Lower lobe of right lung (tissue), 2 donors: ENCODE measurements at regions not wholly inside any gene's neighbourhood (a gene's known extent, or its start where the extent isn't known, plus 50 kb on each side); places are given as distances from the start of the nearest gene placed in this dataset.

Experiments used
- ATAC-seq, 2 donors: fragments of 200-7000 bp; cut with Tn5 transposase; one replicate each; pipeline ENCODE4 v1.9.1; 2020 to 2022; ENCODE audit warnings: mild to moderate bottlenecking in 2 of 2, moderate library complexity in 2 of 2
- DNase-seq: peaks from one replicate; pipeline ENCODE4 v3.0.0-alpha.2; 2020
- H3K27ac ChIP-seq: fragments of 200-600 bp; one replicate; pipeline ENCODE4 v1.8.0; 2022
- H3K27me3 ChIP-seq: fragments of 200-600 bp; one replicate; pipeline ENCODE4 v1.8.0; 2022; ENCODE audit warnings: low read depth
- H3K36me3 ChIP-seq: fragments of 200-600 bp; one replicate; pipeline ENCODE4 v1.8.0; 2022; ENCODE audit warnings: mild to moderate bottlenecking
- H3K4me1 ChIP-seq: fragments of 200-600 bp; one replicate; pipeline ENCODE4 v1.8.0; 2022
- H3K4me3 ChIP-seq: fragments of 200-600 bp; one replicate; pipeline ENCODE4 v1.8.0; 2022; ENCODE audit warnings: mild to moderate bottlenecking
- H3K9me3 ChIP-seq: fragments of 200-600 bp; one replicate; pipeline ENCODE4 v1.8.0; 2022
- CTCF ChIP-seq: fragments of 200-600 bp; IDR thresholded peaks from one replicate; pipeline ENCODE4 v1.8.0; 2022; ENCODE audit warnings: antibody characterized with exemption, mild to moderate bottlenecking
- intact Hi-C: fragments of 100-400 bp; cut with DNase I; formaldehyde crosslinking; loops from one replicate; pipeline ENCODE4 v1.11.0; 2022
- donor health status: DM: no; HTN: yes; CAD: no; lungs with severe emphysema.

DNA sequence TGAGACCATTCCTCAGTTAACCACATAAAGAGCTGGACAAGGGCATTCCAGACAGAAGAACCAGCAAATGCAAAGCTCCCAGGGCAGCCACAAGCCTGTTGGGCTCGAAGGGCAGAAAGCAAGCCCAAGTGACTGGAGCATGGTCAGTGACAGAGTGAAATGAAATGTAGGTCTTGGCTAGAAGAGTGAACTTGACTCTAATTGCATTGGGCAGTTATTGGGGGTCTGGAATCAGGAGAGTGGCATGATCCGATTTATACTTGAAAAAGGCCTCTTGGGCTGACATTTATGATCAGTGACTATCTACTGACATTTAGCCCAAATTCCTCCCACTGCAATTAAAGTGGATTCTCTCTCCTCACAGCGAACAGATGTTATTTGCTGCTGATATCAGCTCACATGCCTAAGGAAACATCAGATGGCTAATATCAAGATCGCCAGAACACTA lies 152.5 kb upstream of the KLF7 start:
- DNase-seq: no peak
- ATAC-seq: no peak
- intact Hi-C loops: no loop called here
- Histone ChIP-seq H3K27me3 (no peaks in the 10 kb centered on the region), H3K9me3 (no peaks in the 10 kb centered on the region), H3K27ac (no peak overlapping the region), H3K36me3 (no peaks in the 10 kb centered on the region), H3K4me3 (no peak overlapping the region), H3K4me1 (no peaks in the 10 kb centered on the region)
- no peak for TF ChIP-seq CTCF

- H3K4me3 ChIP-seq: no peak overlapping the region
- no peaks in the 10 kb centered on the region for H3K36me3 ChIP-seq
- no peak overlapping the region for H3K27ac ChIP-seq
- no peak for TF ChIP-seq CTCF
- no peaks in the 10 kb centered on the region for H3K27me3 ChIP-seq
- intact Hi-C loops: no loop called here
- ATAC-seq (peak; percentile 52 to 82), DNase-seq (no peak)
- no peaks in the 10 kb centered on the region for H3K4me1 ChIP-seq
- no peaks in the 10 kb centered on the region for H3K9me3 ChIP-seq
Measured at GRCh38 chr2:207319316-207319715, 153.6 kb upstream of the KLF7 start.

DNA sequence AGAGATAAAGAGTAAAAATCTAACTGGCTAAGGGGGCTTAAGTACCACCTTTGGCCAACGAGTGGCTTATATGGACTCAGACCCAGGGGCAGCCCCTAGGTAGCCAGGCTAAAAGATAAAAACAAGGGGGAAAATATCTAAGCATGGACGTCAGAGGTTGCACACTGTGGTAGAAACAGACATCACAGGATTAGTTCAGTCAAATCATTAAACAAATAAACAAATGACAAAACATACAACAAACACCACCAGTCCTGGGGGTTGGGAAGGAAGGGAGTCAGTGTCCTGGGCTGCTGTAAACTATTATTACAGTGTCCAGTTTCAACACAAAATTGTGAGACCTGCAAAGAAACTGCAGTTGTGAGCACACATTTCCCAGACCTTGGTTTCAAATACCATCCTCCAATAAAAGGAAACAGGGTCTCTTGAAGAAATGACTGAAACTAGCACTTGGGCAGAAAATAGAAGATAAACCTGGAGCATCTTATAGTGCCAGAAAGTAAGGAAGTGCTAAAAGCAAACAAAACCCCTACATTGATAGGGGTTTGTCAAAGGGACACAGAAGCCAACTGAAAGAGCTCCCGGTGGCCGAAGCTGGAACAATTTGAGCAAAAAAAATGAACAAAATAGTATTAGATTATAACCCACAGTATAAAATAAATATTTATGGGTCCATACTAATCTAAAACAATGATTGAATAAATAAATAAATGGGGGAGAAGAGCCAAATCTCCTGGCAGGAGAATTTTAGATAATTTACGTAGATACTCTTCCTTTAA lies 154.8 kb upstream of the KLF7 start:
- no peak overlapping the region for H3K4me3 ChIP-seq
- H3K27me3 ChIP-seq: no peaks in the 10 kb centered on the region
- H3K4me1 ChIP-seq: no peaks in the 10 kb centered on the region
- no peaks in the 10 kb centered on the region for H3K36me3 ChIP-seq
- DNase-seq (no peak), ATAC-seq (no peak)
- no peak for TF ChIP-seq CTCF
- intact Hi-C loops: no loop called here
- H3K9me3 ChIP-seq: no peaks in the 10 kb centered on the region
- H3K27ac ChIP-seq: no peak overlapping the region

GRCh38 chr2:207321514-207321913 lies 155.8 kb upstream of the KLF7 start:
- no peak for TF ChIP-seq CTCF

DNA sequence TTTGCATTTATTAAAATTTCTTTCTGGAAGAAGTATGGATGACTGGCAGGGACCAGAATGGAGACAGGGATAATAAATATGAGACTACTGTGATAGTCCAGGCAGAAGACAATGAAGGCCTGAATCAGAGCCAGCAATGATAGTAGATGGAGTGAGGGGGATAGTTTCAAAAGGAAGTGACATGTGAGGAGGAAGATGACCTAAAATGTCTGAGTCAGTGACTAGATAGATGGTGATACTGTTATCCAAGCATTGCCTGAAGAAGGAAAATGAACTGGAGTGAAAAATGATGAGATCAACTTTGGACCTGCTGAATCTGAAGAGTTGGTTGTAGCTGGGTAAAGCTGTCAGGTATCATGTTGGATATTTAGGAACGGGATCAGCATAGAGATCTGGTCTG lies 158.3 kb upstream of the KLF7 start:
- no peaks in the 10 kb centered on the region for H3K27me3 ChIP-seq
- no peaks in the 10 kb centered on the region for H3K36me3 ChIP-seq
- no peak for ATAC-seq
- H3K27ac ChIP-seq: no peak overlapping the region
- no peak overlapping the region for H3K4me3 ChIP-seq
- no peak for DNase-seq
- H3K9me3 ChIP-seq: no peaks in the 10 kb centered on the region
- no peaks in the 10 kb centered on the region for H3K4me1 ChIP-seq
- TF ChIP-seq CTCF: no peak
- intact Hi-C loops: no loop called here

More at GRCh38 chr2:207321514-207321913, 155.8 kb upstream of the KLF7 start:
- Histone ChIP-seq H3K27me3 (no peaks in the 10 kb centered on the region), H3K36me3 (no peaks in the 10 kb centered on the region), H3K27ac (no peak overlapping the region), H3K4me1 (no peaks in the 10 kb centered on the region), H3K4me3 (no peak overlapping the region), H3K9me3 (no peaks in the 10 kb centered on the region)
- intact Hi-C loops: no loop called here
- no peak for ATAC-seq
- no peak for DNase-seq
